Endometrium (tissue), 2 donors: ENCODE measurements at regions not wholly inside any gene's neighbourhood (a gene's known extent, or its start where the extent isn't known, plus 50 kb on each side); places are given as distances from the start of the nearest gene placed in this dataset.

Experiments used
- FAIRE-seq: peaks from 2 replicates; lab custom pipeline; 2012; peaks lifted over from hg19 to GRCh38; lab: Jason Lieb, UNC
- donor health status: control.
- donor health status: control.

DNA sequence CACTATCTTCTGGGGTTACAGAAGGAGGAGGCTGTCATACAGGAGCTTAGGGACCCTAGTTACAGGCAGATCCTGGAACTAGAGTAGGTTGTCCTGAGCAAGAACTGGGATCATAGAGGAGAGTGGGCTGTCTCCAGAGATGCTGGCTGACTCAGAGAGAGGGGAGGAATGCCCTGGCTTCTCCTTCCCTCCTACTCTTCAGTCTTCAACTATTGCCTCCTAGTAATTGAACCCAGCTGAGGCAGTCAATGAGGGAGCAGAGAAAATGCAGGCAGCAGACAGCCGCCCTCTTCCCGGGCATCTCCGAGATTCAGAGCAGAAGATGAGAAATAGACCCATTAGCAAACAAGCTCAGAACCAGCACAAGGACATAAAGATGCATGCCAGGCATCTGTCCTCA, 118.3 kb upstream of the PDE5A start:
- FAIRE-seq, result no peak

GRCh38 chr4:119745351-119745750, 116.7 kb upstream of the PDE5A start:
- no peak for FAIRE-seq

DNA sequence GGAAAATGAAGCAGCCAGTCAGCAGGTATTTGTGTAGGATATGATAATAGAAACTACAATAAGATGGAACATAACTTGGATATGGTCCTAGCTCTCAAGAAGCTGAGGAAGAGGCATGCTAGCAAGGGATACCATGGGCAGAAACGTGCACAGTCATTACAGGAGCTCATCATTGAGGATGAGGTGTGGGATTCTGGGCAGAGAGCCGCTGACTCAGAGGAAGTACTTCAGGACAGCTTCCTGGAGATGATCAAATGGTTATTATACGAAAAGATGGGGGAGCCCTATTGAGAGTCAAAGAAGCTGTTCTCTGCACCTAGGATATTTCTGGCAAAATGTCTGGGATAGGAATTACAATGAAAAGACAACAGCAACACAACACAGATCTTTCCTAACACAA, 116.0 kb upstream of the PDE5A start:
- no peak for FAIRE-seq

GRCh38 chr4:119743644-119744043, 115.0 kb upstream of the PDE5A start:
- no peak for FAIRE-seq

- no peak for FAIRE-seq
These were observed 111.2 kb upstream of the PDE5A start for GRCh38 chr4:119739796-119740195.

GRCh38 chr4:119738901-119739300, 110.3 kb upstream of the PDE5A start:
- FAIRE-seq, result no peak

- no peak for FAIRE-seq
These were observed 108.0 kb upstream of the PDE5A start for GRCh38 chr4:119736559-119736958.

- FAIRE-seq, result no peak
These were observed 106.6 kb upstream of the PDE5A start for GRCh38 chr4:119735165-119735651.

DNA sequence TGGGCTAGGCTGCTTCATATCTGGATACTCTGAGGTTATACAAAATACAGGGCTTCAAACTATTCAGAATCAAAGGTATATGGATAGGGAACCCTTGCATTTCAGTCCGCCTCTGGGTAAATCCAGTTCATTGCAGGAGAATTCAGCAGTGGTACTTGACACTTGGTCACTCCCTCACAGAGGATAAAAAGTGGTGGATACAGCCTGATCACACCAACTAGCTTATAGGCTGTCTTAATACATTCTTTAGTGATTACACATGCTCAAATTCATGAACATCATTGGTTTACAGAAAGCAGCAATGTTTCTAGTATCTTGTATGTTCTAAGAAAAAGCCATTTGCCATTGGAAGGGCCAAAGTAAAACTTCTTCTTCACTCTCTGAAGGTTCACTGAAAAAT, 104.8 kb upstream of the PDE5A start:
- FAIRE-seq, result no peak

DNA sequence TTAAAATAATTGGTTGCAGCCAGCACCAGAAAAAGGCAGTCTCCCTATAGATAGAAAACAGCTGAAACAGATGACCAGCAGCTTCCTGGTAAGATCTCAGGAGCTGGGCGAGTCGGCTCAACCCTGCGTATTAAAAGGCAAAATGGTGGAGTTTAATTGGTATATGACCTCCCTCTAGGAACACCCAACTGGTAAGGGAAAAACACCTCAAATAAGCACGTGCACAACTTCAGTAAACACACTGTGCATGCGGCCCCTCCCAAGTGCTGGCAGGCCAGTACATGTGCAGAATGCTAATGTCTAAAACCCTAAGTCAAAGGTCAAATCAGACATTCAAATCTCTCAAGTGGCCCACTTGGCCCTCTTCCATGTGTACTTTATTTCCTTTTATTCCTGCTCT, 103.2 kb upstream of the PDE5A start:
- FAIRE-seq, result no peak

DNA sequence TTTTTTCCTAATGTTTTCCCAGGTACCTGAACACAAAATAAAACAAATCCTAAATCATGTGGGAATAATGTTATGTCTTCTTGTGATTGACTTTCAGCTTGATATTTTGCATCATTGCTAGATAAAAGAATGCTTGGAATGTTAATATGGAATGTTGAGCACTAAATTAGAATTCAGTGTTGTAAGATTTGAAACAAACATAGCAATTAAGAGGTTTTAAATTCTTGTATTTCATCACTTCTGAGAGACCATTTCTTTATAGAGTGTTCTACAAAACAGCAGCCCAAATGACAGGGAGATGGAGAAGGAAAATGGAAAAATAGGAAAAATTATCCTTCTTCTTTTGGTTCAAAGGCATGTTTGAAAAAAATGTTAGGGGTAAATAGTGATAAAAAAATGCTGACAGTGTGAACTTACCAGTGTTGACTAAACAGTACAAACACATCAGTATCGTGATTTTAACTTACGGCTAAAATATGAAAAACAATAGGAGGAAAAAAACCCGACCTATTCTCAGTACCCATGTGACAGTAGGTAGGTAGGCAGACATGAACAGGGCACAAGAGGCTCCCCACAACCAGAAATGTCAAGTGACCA, 102.6 kb upstream of the PDE5A start:
- peak; percentile 29 for FAIRE-seq

- no peak for FAIRE-seq
These were observed 102.0 kb upstream of the PDE5A start for GRCh38 chr4:119730671-119730950.

DNA sequence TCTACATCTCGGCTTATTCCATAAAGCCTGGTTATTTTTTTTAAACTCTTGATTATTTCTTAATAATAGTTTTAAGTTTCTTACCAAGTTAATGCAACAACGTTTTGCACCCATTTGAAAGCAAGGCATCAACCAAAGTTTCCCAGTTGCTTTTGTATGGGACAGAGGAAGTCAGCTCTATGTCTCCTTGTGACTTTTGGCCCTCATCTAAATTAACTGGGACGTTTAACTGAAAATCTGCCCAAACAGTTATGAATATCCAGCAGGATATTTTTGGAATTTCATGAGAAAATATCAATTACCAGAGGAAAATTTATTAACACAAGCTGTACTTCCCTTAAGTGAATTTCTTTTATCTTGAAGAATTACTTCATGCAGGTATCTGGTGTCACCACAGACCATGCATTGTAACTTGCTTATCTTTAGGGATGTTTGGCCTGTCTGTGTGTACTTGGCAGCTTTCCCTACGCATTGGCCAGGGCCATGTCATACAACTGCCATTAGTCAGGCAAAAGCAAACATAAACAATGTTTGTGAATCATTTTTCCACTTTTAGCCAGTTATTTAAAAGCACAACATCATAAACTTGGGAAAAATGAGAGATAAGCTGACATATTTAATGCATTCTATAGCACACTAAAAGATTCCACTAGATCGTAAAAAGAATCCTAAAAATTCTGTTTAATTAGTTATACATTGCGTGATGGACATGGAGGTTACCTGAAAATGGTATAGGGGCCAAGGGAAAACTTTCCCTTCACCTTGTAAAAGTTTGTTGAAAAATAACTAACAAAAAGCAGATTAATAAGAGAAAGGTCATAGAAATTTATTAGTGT, 101.4 kb upstream of the PDE5A start:
- FAIRE-seq, result peak; percentile 92

DNA sequence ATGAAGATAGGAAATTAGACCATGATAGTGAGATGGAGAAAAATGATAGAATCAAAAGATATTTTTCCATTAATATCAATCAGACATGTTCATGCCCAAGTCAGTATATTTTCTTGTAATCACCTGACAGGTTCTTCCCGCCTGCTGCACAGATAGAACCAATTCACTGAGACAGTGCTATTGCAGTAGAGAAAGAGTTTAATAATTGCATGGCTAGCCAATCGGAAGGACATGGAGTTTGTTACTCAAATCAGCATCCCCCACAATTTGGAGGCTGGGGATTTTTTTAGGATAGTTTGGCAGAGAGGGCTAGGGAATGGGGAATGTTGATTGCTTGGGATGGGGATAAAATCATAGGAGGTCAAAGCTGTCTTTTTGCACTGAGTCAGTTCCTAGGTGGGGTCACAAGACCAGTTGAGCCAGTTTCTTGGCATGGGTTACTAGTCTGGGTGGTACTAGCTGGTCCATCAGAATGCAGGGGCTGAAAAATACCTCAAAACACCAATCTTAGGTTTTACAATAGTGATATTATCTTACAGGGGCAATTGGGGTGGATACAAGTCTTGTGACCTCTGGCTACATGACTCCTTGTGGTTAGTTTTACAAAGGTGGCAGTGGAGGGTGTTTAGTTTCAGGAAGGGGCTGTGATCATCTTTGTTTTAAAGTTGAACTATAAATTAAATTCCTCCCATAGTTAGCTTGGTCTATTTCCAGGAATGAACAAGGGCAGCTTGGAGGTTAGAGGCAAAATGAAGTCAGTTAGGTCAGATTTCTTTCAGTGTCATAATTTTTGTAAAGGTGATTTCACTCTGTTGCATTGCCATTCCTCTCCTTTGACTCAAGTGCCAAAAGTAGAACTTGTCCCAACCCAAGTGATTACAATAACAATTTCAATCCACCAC, 100.3 kb upstream of the PDE5A start:
- FAIRE-seq, result no peak

DNA sequence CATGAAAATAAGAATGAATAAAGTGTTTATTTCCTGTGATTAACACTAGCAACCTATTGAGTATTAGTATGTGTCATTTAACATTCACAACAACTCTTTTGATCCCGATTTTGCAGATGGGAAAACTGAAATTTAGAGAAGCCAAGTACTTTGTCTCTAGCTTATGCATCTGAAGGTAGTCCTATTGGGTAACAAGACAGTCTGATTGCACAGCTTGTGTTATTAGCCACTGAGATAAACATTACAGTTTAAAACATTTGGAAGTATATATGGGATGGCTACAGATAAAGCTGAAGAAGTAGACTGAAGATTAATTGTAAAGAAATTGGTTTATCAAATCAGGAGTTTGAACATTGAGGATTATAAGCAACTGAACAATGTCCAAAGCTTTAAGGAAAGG, 99.6 kb upstream of the PDE5A start:
- FAIRE-seq, result no peak

GRCh38 chr4:119726505-119726904, 97.9 kb upstream of the PDE5A start:
- FAIRE-seq, result no peak

GRCh38 chr4:119725688-119726330, 97.2 kb upstream of the PDE5A start:
- FAIRE-seq, result no peak

DNA sequence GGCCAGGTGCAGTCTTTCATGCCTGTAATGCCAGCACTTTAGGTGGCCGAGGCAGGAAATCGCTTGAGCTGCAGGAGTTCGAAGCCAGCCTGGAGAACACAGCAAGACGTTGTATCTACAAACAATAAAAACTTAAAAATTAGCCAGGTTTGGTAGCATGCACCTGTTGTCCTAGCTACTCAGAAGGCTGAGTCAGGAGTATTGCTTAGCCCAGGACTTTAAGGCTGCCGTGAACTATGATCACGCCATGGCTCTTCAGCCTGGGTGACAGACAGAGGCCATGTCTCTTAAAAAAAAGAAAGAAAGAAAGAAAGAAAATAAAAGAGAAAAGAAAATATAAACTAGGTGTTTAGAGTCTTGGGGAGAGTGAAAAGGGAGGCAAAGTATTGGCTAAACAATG, 96.4 kb upstream of the PDE5A start:
- no peak for FAIRE-seq

- no peak for FAIRE-seq
These were observed 94.1 kb upstream of the PDE5A start for GRCh38 chr4:119722670-119723069.

DNA sequence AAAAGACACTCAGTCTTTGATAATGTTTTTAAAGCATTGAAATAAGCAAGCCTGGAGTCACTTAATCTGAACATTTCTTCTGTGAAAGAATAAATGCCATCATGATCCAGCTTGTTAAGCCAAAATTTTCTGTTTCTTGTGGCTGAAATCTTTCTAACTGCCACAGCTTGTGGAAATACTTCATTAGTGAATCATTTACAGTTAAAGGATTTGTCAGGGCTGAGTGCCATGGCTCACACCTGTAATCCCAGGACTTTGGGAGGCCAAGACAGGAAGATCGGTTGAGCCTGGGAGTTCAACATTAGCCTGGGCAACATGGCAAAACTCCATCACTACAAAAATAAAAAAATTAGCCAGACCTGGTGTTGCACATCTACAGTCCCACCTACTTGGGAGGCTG, 93.3 kb upstream of the PDE5A start:
- FAIRE-seq, result no peak

DNA sequence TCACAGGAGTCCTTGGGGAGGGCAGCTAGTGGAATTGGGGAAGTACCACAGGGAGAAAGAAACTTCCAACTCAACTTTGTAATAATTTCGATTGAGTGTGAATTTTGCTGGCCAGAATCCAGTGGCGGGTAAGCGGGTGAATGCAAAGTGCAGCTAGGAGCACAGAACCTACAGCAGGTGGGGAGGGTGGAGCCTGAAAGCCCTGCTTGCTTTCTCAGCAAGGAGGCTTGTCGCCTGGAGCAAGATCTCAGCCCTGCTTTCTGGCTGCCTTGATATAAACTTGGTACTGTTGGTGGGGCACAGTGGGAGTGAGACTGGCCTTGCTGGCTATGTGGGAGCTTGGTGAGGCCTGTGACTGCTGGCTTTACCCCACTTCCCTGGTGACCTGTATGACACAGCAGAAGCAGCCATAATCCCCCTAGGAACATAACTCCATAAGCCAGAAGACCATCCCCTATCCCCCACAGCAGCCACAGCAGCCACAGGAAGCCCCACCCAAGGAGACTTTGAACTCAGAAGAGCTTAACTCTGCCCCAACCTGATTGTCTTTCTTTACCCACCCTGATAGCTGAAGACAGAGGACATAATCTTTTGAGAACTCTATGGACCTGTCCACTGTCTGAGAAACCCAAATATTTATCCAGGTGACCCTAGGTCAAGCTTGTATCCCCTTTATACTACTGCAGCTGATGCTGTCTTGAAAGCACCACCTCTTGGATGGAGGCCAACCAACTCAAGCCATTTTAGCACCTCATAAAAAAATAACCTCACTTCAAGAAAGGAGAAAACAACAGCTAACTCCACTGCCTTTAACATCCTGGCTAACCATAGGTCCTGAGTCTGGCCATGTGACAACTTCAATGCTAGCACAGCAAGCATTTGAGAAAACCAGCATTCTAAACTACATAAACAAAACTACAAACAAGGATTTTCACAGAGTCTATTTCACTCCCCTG, 87.2 kb upstream of the PDE5A start:
- FAIRE-seq, result no peak
